ENCODE measurements at regions not wholly inside any gene's neighbourhood (a gene's known extent, or its start where the extent isn't known, plus 50 kb on each side); places are given as distances from the start of the nearest gene placed in this dataset.
"Not testable (repeated sequence)": the region's sequence is repeated elsewhere in the genome, so short reads cannot be mapped to it uniquely, and the experiment has no call there.

GRCh38 chr1:81225789-81226602 is 574.7 kb upstream of the ADGRL2 start:
- no peak for DNase-seq (ENCODE audit: low read depth, low spot score)

GRCh38 chr1:81224222-81224621 is 576.5 kb upstream of the ADGRL2 start:
- no peak for DNase-seq (ENCODE audit: low read depth, low spot score)

GRCh38 chr1:81221564-81221963 is 579.2 kb upstream of the ADGRL2 start:
- no peak for DNase-seq (ENCODE audit: low read depth, low spot score)

GRCh38 chr1:81220614-81221071 is 580.1 kb upstream of the ADGRL2 start:
- no peak for DNase-seq (ENCODE audit: low read depth, low spot score)

GRCh38 chr1:81217058-81217457 is 583.7 kb upstream of the ADGRL2 start:
- DNase-seq (ENCODE audit: low read depth, low spot score), result no peak

GRCh38 chr1:81213279-81213678 is 587.5 kb upstream of the ADGRL2 start:
- DNase-seq (ENCODE audit: low read depth, low spot score), result no peak

GRCh38 chr1:81209461-81209860 is 591.3 kb upstream of the ADGRL2 start:
- no peak for DNase-seq (ENCODE audit: low read depth, low spot score)

GRCh38 chr1:81208441-81208840 is 592.3 kb upstream of the ADGRL2 start:
- DNase-seq (ENCODE audit: low read depth, low spot score), result no peak

GRCh38 chr1:81205956-81206355 is 594.8 kb upstream of the ADGRL2 start:
- no peak for DNase-seq (ENCODE audit: low read depth, low spot score)

GRCh38 chr1:81201779-81202178 is 599.0 kb upstream of the ADGRL2 start:
- DNase-seq (ENCODE audit: low read depth, low spot score), result no peak

GRCh38 chr1:81197591-81197990 is 603.1 kb upstream of the ADGRL2 start:
- DNase-seq (ENCODE audit: low read depth, low spot score), result no peak

- no peak for DNase-seq (ENCODE audit: low read depth, low spot score)
These were observed 607.8 kb upstream of the ADGRL2 start for GRCh38 chr1:81192647-81193642.

GRCh38 chr1:81190003-81190402 is 610.7 kb upstream of the ADGRL2 start:
- DNase-seq (ENCODE audit: low read depth, low spot score), result no peak

- DNase-seq (ENCODE audit: low read depth, low spot score), result no peak
These were observed 613.1 kb upstream of the ADGRL2 start for GRCh38 chr1:81187635-81188034.

GRCh38 chr1:81186261-81186660 is 614.5 kb upstream of the ADGRL2 start:
- DNase-seq (ENCODE audit: low read depth, low spot score), result no peak

GRCh38 chr1:81183553-81183952 is 617.2 kb upstream of the ADGRL2 start:
- no peak for DNase-seq (ENCODE audit: low read depth, low spot score)

GRCh38 chr1:81183051-81183450 is 617.7 kb upstream of the ADGRL2 start:
- DNase-seq (ENCODE audit: low read depth, low spot score), result no peak

- DNase-seq (ENCODE audit: low read depth, low spot score), result peak; percentile 8
These were observed 621.5 kb upstream of the ADGRL2 start for GRCh38 chr1:81179242-81179641.

- DNase-seq (ENCODE audit: low read depth, low spot score), result not testable (repeated sequence)
These were observed 622.2 kb upstream of the ADGRL2 start for GRCh38 chr1:81178431-81179093.

GRCh38 chr1:81174811-81175476 is 625.8 kb upstream of the ADGRL2 start:
- DNase-seq (ENCODE audit: low read depth, low spot score), result no peak

- no peak for DNase-seq (ENCODE audit: low read depth, low spot score)
These were observed 626.7 kb upstream of the ADGRL2 start for GRCh38 chr1:81174052-81174451.

Measured in brain pericyte (primary cell).